Muscle of arm (tissue), 1 donor: ENCODE measurements at regions not wholly inside any gene's neighbourhood (a gene's known extent, or its start where the extent isn't known, plus 50 kb on each side); places are given as distances from the start of the nearest gene placed in this dataset.

ENCODE experiments used
- DNase-seq: peaks from one replicate; pipeline ENCODE4 v3.0.0-alpha.2; 2013

DNA sequence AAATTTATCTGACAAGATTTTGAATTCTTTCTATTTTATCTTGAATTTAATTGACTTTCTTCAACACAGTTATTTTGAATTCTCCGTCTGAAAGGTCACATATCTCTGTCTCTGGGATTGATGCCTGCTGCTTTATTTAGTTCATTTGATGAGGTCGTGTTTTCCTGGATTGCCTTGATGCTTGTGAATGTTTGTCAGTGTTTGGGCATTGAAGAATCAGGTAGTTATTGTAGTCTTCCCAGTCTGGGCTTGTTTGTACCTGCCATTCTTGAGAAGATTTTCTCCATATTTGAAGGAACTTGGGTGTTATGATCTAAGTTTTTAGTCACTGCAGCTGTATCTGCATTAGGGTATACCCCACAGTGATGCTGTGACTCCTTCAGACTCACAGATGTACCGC lies 315.8 kb upstream of the DDHD1 start:
- no peak for DNase-seq

- DNase-seq, result no peak
Observed at GRCh38 chr14:53464376-53464775, 311.3 kb upstream of the DDHD1 start.

DNA sequence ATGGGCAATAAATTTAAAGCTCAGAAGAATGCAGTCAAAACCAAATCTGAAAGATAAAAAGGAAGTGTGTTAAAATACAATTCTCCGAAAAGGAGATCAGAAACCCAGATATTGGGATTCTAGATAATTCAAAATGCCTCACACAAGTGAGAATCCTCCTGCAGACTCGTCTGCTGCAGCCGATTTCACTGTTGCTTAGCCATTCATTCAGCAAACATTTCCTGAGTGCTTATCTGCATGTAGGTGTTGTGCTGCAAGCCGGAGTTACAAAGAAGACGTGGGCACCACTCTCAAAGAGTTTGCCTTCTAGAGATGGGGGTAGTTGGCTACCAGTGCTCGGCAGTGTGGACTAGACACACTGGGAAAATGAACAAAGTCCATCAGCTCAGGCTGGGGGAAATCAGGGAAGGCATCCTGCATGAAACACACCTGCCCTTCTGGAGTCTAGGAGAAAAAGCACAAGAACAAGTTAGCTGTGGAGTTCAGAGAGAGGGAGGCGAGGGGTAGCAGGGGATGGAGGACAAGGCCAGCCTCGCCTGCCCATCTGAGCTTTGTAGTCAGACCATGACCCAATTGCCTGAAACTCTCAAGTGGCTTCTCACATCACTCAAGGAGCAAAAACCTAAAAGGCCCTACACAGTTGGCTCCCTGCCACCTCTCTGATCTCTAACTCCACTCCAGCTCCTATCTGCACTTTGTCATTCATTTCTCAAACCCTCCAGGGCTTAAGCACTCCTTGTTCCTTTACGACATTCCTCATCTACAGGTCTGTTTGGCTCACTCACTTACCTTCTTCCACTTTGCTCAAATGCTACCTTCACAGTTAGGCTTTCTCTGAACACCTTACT lies 310.0 kb upstream of the DDHD1 start:
- no peak for DNase-seq

DNA sequence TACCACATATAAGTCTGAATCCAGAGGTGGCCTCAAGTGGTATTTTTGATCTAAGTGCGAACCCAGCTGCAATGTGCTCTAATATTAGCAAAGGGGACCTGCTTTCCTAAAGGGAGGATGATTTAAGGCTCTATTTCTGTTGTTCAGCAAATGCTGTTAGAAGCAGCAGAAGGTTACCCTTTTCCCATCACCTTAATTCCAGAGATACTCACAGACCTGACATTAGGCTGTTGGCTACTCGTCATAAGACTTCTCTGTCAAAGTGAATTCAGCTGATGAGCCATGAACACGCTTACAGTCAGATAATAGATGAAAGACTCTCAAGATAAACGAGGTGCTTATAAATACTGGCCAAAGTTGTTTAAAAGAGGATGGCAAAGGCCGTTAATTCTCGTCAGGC lies 308.7 kb upstream of the DDHD1 start:
- no peak for DNase-seq

DNA sequence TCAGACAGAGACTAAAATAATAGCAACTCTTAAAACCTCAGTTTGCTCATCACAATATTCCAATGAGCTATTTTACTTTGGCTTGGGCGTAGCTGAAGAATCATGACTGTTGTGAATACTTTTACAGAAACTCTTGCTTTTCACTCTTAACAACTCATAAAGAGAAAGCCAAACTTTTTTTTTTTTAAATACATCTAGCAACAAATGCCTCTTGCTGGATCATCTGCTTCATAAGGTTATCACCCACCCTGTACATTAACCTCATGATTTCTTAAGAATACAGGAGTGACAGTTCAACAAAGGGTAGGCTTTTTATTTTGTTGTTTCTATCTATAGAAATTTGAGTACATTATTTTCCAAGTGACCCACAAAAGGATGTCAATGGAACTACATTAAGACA lies 307.4 kb upstream of the DDHD1 start:
- DNase-seq, result no peak

DNA sequence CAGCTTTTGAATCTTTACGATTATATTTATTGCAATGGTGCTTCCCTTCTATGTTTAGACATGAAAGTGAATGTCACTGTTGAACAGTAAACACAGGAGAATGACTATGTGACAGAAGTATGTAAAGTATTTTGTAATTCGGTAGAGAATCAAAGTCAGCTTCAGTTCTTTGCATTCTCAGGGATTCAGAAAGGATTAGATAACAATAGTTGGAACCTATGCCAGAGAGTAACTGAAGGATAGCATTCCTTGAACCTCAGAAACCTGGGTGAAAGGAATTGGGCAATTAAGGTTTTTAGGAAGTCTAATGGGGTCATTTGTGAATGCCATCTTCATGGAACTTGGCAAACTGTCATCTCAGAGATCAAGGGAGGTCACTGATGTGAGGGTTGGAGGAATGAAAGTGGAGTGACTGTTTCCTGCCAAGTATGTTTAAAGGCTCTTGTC lies 305.3 kb upstream of the DDHD1 start:
- no peak for DNase-seq

- DNase-seq, result no peak
Observed at GRCh38 chr14:53456931-53457330, 303.8 kb upstream of the DDHD1 start.

GRCh38 chr14:53452005-53452673 lies 299.0 kb upstream of the DDHD1 start:
- no peak for DNase-seq

- no peak for DNase-seq
Observed at GRCh38 chr14:53450871-53451270, 297.7 kb upstream of the DDHD1 start.

- no peak for DNase-seq
Observed at GRCh38 chr14:53448682-53449081, 295.6 kb upstream of the DDHD1 start.

GRCh38 chr14:53444677-53445312 lies 291.7 kb upstream of the DDHD1 start:
- DNase-seq, result no peak

DNA sequence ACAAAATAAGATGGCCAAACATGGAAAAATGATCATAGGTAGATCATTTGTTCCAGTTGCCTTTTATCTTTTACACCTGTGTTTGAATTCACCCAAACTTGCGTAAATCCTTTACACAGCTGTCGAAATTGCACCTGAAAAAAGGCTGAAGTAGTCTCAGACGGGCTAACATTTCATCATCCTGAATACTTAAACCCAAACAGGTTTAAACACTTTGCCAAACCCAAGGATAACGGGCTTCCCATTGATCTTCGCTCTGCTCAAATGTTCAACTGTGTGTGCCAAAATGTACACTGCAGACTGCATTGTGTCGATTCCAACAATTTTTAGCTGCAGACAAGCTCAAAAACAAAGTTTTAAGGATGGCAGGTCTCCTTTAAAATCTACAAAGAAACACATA lies 288.7 kb upstream of the DDHD1 start:
- DNase-seq, result no peak

GRCh38 chr14:53437858-53438257 lies 284.7 kb upstream of the DDHD1 start:
- no peak for DNase-seq

DNA sequence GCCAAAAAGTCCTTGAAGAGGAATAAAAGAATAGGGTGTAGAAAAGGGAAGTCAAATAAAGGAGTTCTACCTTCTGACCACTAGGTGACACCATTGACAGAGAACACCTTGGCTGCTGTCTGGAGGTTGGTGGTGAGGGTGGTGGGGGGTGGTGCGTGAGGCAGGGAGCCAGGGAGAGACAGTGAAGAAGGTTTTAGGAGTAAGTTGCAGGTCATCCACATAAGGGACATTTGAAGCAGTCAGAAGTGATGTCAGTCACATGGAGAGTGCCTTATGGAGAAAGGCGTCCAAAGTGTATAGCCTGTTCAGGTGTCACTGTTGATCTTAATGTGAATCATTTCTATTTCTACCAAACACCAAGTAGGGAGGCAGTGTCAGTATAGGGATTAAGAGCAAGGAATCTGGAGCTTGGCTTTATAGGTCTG lies 279.3 kb upstream of the DDHD1 start:
- DNase-seq, result no peak

DNA sequence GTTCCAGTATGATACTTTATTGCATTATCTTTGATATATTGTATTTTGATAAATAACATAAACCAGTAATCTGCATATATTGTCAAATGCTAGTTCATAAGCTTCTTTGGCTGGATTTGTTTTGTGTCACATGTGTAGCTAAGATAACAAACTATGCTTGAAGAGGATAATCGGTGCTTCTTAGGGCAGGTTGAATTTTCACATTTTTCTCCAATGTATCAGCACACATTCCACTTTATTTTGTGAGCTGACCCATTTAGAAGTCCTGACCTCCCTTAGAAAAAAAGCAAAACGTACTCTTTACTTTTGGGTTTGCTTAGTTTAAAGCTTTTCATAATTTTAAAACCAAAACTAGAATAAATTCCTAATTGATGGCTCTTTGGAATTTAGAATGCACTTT lies 277.7 kb upstream of the DDHD1 start:
- no peak for DNase-seq

DNA sequence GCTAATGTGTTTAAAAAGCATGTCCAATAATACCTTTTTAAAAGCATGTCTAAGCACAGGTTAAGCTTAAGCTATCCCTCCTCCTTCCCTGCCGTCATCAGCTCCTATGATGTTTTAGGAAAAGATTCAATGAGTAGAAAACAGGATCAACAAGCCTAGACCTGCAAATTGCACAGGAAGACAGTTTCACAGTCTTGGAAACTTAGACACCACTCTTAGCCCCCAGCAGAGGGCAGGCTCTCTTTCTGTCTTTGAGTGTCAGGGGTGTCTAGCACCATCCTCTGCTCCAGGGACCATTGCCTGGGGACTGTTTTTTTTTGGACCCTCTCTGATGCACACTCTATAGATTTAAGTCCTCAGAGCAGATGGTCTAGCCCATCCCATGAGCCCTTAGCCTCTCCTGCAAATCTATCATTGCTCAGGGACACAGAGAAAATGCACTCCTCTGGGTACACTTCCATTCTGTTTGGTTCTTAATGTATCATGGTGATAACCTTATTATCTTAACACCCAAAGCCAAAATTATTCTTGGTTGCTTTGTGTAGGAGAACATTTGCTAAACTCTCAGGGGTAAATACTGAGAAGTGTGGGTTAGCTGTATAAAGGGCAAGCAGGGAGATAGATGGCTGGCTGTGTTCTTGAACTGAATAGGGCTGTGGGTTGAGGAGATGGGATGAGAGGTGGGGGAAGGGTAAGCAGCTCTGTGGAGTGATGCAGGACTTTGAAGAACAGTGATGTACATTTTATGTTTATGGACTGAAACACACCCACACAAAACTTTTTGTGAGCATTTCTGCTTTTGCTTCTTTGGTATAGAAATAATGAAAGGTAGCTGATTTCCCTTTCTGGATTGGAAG lies 259.9 kb upstream of the DDHD1 start:
- DNase-seq, result no peak

- DNase-seq, result no peak
Observed at GRCh38 chr14:53411125-53411524, 258.0 kb upstream of the DDHD1 start.

DNA sequence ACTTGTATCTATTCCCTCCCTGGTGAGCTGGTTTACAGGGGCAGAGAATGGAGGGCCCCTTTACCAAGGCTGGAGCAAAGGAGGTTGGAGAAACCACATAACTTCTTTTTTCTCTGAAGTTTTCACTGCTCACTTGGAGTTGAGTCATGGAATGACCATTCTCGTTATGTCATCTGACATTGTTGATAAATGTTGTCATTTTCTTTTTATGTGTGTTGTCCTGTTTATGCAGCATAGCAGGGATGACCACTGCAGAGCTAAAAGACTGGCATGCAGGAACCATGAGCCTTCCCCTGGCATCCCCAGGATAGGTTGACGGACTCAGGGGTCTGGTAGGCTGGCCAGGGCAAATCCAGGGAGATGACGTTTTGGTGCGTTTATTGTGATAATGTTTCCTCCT lies 256.8 kb upstream of the DDHD1 start:
- no peak for DNase-seq

DNA sequence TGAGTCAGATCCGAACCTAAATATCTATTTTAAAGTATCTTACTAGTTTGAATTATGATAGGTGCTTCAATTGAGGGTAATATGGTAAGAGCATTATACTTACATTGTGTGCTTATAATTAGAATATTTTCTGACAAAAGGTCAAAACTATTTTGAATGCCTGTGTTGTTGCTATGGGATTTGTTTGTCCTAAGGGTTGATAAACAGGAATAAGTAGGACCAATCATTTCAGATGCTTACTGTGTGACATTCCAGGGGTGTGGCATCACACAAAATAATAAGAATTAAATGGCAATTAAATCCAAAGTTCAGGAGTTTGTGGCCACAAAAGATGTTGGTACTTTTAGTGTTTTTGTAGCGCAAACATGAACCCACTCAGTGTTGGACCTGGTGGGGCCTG lies 256.2 kb upstream of the DDHD1 start:
- DNase-seq, result no peak

DNA sequence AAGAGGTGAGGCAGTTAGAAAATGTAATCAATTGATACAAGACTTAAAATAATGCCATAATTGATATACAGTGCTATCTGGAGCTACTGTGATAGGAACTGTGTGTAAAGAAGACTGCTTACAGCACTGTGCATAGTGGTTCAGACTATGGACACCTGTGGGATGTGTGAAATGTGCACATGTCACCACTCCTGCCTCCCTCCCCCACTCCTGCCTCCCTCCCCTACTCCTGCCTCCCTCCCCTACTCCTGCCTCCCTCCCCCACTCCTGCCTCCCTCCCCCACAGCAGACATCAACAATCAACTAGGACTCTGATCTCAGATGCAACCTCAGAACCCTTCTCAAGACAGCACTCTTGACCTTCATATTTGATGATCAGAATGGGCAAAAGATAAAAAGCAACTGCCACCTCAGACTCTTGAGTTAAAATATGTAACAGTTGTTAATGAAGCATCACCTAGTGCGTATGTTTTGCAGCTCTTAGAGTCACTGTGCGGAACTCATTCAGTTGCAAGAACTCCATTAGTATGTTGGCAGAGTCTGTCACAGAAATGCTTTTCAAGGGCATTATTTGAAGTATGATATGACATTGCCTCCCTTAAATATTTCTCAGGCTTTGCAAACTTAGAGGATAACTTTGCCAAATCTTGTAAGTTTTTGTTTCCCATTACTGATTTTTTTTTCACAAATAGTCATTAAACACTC lies 255.2 kb upstream of the DDHD1 start:
- no peak for DNase-seq

DNA sequence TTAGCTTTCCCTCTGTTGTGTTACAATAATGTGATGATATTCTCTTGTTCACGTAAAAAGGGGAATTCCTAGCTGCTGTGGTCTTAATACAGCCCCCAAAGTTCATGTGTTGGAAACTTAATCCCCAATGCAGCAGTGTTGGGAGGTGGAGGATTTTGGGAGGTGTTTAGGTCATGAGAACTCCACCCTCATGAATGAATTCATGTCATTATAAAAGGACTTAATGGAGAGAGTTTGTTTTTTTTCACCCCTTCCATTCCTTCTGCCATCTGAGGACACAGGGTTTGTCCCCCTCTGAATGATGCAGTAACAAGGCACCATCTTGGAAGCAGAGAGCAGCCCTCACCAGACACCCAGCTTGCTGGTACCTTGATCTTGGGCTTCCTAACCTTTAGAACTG lies 253.4 kb upstream of the DDHD1 start:
- DNase-seq, result no peak
